HL-60 (cell line): ENCODE measurements at regions not wholly inside any gene's neighbourhood (a gene's known extent, or its start where the extent isn't known, plus 50 kb on each side); places are given as distances from the start of the nearest gene placed in this dataset.

ENCODE experiments used
- CTCF ChIP-seq: IDR thresholded peaks from one replicate; pipeline ENCODE4 v1.5.1; 2011; ENCODE audit warnings: low read length, control low read depth, inconsistent platforms; ENCODE audit not compliant: insufficient read depth
- GABPA ChIP-seq: IDR thresholded peaks from 2 replicates; pipeline ENCODE4 v1.6.1; 2012; ENCODE audit warnings: low read depth
- POLR2AphosphoS5 ChIP-seq: IDR thresholded peaks from 2 replicates; pipeline ENCODE4 v1.6.1; 2012; ENCODE audit warnings: low read depth

DNA sequence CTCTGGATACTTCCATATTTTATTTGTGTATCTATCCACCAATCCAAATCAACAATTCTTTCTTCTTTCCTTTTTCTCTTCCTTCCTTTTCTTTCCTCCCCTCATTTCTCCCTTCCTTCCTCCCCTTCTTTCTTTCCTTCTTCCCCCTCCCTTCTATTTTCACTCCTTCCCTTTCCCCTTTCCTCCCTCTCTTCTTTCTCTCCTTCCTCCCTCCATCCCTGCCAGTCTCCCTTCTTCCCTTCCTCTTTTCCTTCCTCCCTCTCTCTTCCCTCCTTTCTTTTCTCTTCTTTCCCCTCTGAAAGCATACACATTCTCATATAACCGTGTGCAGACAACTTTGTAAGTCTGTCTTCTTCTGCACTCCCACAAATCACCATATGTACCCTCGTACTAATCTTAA is 382.3 kb upstream of the MAF start:
- TF ChIP-seq CTCF (no peak), POLR2AphosphoS5 (no peak), GABPA (no peak)
